A549 (cell line): ENCODE measurements at regions not wholly inside any gene's neighbourhood (a gene's known extent, or its start where the extent isn't known, plus 50 kb on each side); places are given as distances from the start of the nearest gene placed in this dataset.

Experiments
- BHLHE40 ChIP-seq: IDR thresholded peaks from 2 replicates; pipeline ENCODE4 v1.6.1; 2012; ENCODE audit warnings: low read depth, low read length, inconsistent platforms
- CEBPB ChIP-seq, 2 experiments: fragments of >200 bp in 1 of 2; sonication (Bioruptor Twin) in 1 of 2; formaldehyde crosslinking in 1 of 2; IDR thresholded peaks; 2 replicates each; pipeline ENCODE4 v1.6.1; 2012 to 2016
- CTCF ChIP-seq: fragments of >200 bp; sonication (Bioruptor Twin); formaldehyde crosslinking; IDR thresholded peaks from 3 replicates; pipeline ENCODE4 v1.5.1; 2016
- EHF ChIP-seq: fragments of 250-450 bp; sonication (Bioruptor Pico); IDR thresholded peaks from 2 replicates; pipeline ENCODE4 v1.5.0; 2020; ENCODE audit warnings: mild to moderate bottlenecking
- HOXA7 ChIP-seq: fragments of 250-450 bp; sonication (Bioruptor Pico); IDR thresholded peaks from 2 replicates; pipeline ENCODE4 v1.5.0; 2020; ENCODE audit warnings: mild to moderate bottlenecking, moderate library complexity
- PHF8 ChIP-seq: fragments of 200-600 bp; sonication (generic); IDR thresholded peaks from 2 replicates; pipeline ENCODE4 v1.6.1; 2016; ENCODE audit warnings: low read depth, mild to moderate bottlenecking, antibody characterized with exemption, moderate library complexity, borderline replicate concordance
- POLR2A ChIP-seq: IDR thresholded peaks from 2 replicates; pipeline ENCODE4 v1.6.1; 2012; ENCODE audit warnings: mild to moderate bottlenecking, low read length
- RAD21 ChIP-seq, 2 experiments: fragments of >200 bp in 1 of 2; sonication (Bioruptor Twin) in 1 of 2; formaldehyde crosslinking in 1 of 2; IDR thresholded peaks in 1 of 2; conservative IDR thresholded peaks in 1 of 2; 2 replicates in 1 of 2; 3 replicates in 1 of 2; pipeline ENCODE4 v1.6.1; 2012 to 2018; ENCODE audit warnings: inconsistent platforms in 1 of 2
- RCOR1 ChIP-seq: fragments of 150-350 bp; IDR thresholded peaks from 2 replicates; pipeline ENCODE4 v1.6.1; 2014; ENCODE audit warnings: antibody characterized with exemption, low read length, low read depth
- REST ChIP-seq: fragments of 200-600 bp; sonication (generic); IDR thresholded peaks from 2 replicates; pipeline ENCODE4 v1.6.1; 2016; ENCODE audit warnings: antibody characterized with exemption, mild to moderate bottlenecking, moderate library complexity
- SREBF2 ChIP-seq: fragments of 450-650 bp; IDR thresholded peaks from 2 replicates; pipeline ENCODE4 v1.6.1; 2014; ENCODE audit warnings: mild to moderate bottlenecking, moderate library complexity
- USF2 ChIP-seq: fragments of 450-650 bp; IDR thresholded peaks from 2 replicates; pipeline ENCODE4 v1.6.1; 2014; ENCODE audit warnings: antibody characterized with exemption

- TF ChIP-seq CTCF (no peak), CEBPB (IDR thresholded peaks at IDR 0.05) (no peak), BHLHE40 (no peak), RAD21 (conservative IDR thresholded peaks at IDR 0.05 in 1 of 2, IDR thresholded peaks at IDR 0.05 in 1 of 2) (no peak), SREBF2 (no peak), EHF (no peak), HOXA7 (CRISPR knock-in tag) (no peak), USF2 (no peak), REST (no peak), PHF8 (no peak), POLR2A (no peak), RCOR1 (no peak)
Measured at GRCh38 chr2:16774091-16774490, 108.5 kb upstream of the CYRIA start.
